Hepatocyte (in vitro differentiated cells): ENCODE measurements at regions not wholly inside any gene's neighbourhood (a gene's known extent, or its start where the extent isn't known, plus 50 kb on each side); places are given as distances from the start of the nearest gene placed in this dataset.
A peak's percentile ranks its signal among the peaks of the same experiment; 100 is the strongest.

Experiments used
- DNase-seq: peaks from one replicate; pipeline ENCODE4 v3.0.0-alpha.2; 2016; ENCODE audit warnings: low spot score
- H2AFZ ChIP-seq: fragments of 200-600 bp; sonication (generic); 2 replicates; pipeline ENCODE4 v1.6.0; 2016; ENCODE audit warnings: antibody characterized with exemption, mild to moderate bottlenecking
- H3K27ac ChIP-seq: fragments of 200-600 bp; sonication (generic); 2 replicates; pipeline ENCODE4 v1.5.1; 2016; ENCODE audit warnings: mild to moderate bottlenecking
- H3K27me3 ChIP-seq: fragments of 200-600 bp; sonication (generic); 2 replicates; pipeline ENCODE4 v1.6.1; 2016
- H3K36me3 ChIP-seq: fragments of 200-600 bp; sonication (generic); replicated peaks from 2 replicates; pipeline ENCODE4 v1.5.1; 2016; ENCODE audit warnings: low read depth; ENCODE audit not compliant: insufficient read depth
- H3K4me1 ChIP-seq: fragments of 200-600 bp; sonication (generic); 2 replicates; pipeline ENCODE4 v1.5.1; 2016; ENCODE audit warnings: mild to moderate bottlenecking, moderate library complexity; ENCODE audit not compliant: insufficient read depth
- H3K4me2 ChIP-seq: fragments of 200-600 bp; sonication (generic); 2 replicates; pipeline ENCODE4 v1.6.0; 2016
- H3K4me3 ChIP-seq: fragments of 200-600 bp; sonication (generic); 2 replicates; pipeline ENCODE4 v1.5.1; 2016; ENCODE audit warnings: mild to moderate bottlenecking
- H3K79me2 ChIP-seq: fragments of 200-600 bp; sonication (generic); 2 replicates; pipeline ENCODE4 v1.6.0; 2017; ENCODE audit warnings: mild to moderate bottlenecking
- H3K9me2 ChIP-seq: fragments of 200-600 bp; sonication (generic); replicated peaks from 2 replicates; pipeline ENCODE4 v1.6.0; 2017; ENCODE audit warnings: mild to moderate bottlenecking; ENCODE audit not compliant: insufficient read depth
- H3K9me3 ChIP-seq: fragments of 200-600 bp; sonication (generic); 2 replicates; pipeline ENCODE4 v1.5.1; 2016; ENCODE audit warnings: low read depth, mild to moderate bottlenecking
- H4K20me1 ChIP-seq: fragments of 200-600 bp; sonication (generic); 2 replicates; pipeline ENCODE4 v1.6.0; 2016; ENCODE audit warnings: mild to moderate bottlenecking; ENCODE audit not compliant: insufficient read depth, poor library complexity, severe bottlenecking
- EZH2 ChIP-seq: fragments of 200-600 bp; sonication (generic); IDR thresholded peaks from 2 replicates; pipeline ENCODE4 v1.6.1; 2016; ENCODE audit warnings: antibody characterized with exemption, mild to moderate bottlenecking, borderline replicate concordance
- EZH2phosphoT487 ChIP-seq: fragments of 200-600 bp; sonication (generic); IDR thresholded peaks from one replicate; pipeline ENCODE4 v1.6.1; 2018; ENCODE audit warnings: antibody characterized with exemption, mild to moderate bottlenecking, low read depth, moderate library complexity; ENCODE audit not compliant: unreplicated experiment, severe bottlenecking
- WGBS: methylation state at CpG from one replicate; pipeline ENCODE4 v1.1.6; 2016; ENCODE audit warnings: low lambda C conversion rate; ENCODE audit errors: missing lambda C conversion rate; 5-methylcytosine and 5-hydroxymethylcytosine counted together
- TF ChIP-seq, protein P1 (sequence below): fragments of 200-600 bp; sonication (generic); IDR thresholded peaks from 2 replicates; pipeline ENCODE4 v1.5.1; 2016; ENCODE audit warnings: antibody characterized with exemption, mild to moderate bottlenecking; ENCODE audit not compliant: poor library complexity

DNA sequence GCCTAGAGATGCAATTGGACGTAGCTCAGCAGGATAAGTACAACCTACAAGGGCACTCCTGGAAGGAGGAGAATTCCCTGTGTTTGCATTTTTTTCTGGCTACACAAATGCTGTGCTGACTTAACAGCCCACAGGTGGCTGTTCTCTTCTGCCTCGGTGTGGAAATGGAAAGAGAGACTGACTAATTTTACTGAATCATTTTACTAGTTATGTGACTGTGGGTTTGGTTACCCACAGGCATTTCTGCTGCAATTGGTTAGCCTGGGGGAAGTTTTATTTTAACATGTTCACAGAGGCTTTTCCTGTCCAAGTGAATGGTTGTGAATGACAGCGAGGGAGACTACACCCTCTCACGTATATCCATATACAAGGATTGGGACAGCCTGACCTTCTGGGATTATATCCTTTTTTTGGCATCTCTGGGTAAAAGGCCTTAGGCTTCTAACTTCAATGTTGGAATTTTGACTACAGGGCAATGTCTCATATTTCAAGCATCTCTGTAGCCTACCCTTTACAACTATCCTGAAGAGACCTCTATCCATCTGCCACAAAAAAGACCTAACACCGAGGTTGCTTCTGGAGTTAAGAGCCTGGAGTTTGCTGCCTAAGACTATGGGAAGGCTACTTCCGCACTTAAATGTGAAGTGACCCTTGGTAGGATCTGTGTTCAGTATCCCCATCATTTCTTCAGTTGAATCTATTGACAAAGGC is 67.2 kb upstream of the TP63 start:
- WGBS = 67% methylated on average over 6 of the region's 6 CpGs
- Histone ChIP-seq H4K20me1 (no peaks in the 10 kb centered on the region), H3K27me3 (no peaks in the 10 kb centered on the region), H3K9me2 (no peaks in the 10 kb centered on the region), H3K4me2 (no peak overlapping the region), H3K79me2 (no peaks in the 10 kb centered on the region), H3K27ac (no peak overlapping the region), H3K4me3 (no peak overlapping the region), H3K4me1 (no peaks in the 10 kb centered on the region), H3K36me3 (no peaks in the 10 kb centered on the region), H3K9me3 (no peaks in the 10 kb centered on the region), H2AFZ (no peak overlapping the region)
- DNase-seq = peak; percentile 29
- TF ChIP-seq EZH2 (no peak), EZH2phosphoT487 (no peak)
- TF ChIP-seq, protein P1, sequence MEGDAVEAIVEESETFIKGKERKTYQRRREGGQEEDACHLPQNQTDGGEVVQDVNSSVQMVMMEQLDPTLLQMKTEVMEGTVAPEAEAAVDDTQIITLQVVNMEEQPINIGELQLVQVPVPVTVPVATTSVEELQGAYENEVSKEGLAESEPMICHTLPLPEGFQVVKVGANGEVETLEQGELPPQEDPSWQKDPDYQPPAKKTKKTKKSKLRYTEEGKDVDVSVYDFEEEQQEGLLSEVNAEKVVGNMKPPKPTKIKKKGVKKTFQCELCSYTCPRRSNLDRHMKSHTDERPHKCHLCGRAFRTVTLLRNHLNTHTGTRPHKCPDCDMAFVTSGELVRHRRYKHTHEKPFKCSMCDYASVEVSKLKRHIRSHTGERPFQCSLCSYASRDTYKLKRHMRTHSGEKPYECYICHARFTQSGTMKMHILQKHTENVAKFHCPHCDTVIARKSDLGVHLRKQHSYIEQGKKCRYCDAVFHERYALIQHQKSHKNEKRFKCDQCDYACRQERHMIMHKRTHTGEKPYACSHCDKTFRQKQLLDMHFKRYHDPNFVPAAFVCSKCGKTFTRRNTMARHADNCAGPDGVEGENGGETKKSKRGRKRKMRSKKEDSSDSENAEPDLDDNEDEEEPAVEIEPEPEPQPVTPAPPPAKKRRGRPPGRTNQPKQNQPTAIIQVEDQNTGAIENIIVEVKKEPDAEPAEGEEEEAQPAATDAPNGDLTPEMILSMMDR = no peak

DNA sequence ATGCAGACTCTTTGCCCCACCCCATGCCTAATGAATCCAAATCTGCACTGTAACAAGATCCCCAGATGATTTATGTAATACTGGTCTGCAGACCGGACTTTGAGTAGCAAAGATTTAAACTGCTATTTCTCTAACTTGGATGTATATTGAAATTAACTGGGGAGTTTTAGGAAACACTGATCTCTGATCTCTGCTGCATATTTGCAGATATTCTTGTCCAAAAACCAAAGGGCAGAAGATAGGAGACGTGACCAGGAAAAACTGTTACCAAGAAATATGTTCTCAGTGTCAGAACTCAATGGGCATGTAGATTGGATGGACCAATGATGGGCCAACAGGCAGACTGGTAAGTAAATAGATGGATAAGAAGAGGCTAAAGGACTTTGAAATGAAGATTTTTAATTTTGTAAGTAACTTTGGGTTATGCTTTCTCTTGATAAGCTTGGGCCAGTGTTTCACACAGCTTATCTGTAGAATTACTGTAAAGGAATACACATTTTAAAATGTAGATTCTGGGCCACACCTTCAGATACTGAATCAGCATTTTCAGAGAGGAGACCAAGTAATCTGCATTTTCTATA is 64.5 kb upstream of the TP63 start:
- Histone ChIP-seq H3K9me3 (no peaks in the 10 kb centered on the region), H3K9me2 (no peaks in the 10 kb centered on the region), H3K27me3 (no peaks in the 10 kb centered on the region), H3K36me3 (no peaks in the 10 kb centered on the region), H3K79me2 (no peaks in the 10 kb centered on the region), H3K4me2 (no peak overlapping the region), H2AFZ (no peak overlapping the region), H3K27ac (no peak overlapping the region), H4K20me1 (no peaks in the 10 kb centered on the region), H3K4me1 (no peaks in the 10 kb centered on the region), H3K4me3 (no peak overlapping the region)
- DNase-seq = no peak
- WGBS = 57% methylated on average over 2 of the region's 2 CpGs
- TF ChIP-seq EZH2 (no peak), EZH2phosphoT487 (no peak)
- TF ChIP-seq, protein P1 = no peak

DNA sequence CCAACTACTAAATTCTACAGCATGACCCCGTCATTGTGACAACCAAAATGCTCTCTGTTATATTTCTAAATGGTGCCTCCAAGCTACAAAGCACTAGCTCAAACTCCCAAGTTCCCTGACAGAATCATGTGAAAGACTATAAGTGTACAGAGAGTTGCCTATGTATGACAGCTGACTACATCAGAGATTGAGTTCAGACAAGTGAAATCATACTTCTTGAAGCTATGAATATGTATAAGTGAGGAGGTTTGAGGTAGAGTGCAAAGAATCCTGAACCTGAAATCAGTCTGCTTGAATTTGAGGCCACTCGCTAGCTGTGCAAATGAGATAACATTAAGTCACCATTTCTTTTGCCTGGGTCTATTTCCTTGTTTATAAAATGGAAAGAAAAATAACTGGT is 63.9 kb upstream of the TP63 start:
- Histone ChIP-seq H3K9me3 (no peaks in the 10 kb centered on the region), H3K4me2 (no peak overlapping the region), H3K9me2 (no peaks in the 10 kb centered on the region), H3K27me3 (no peaks in the 10 kb centered on the region), H4K20me1 (no peaks in the 10 kb centered on the region), H3K27ac (no peak overlapping the region), H3K36me3 (no peaks in the 10 kb centered on the region), H3K79me2 (no peaks in the 10 kb centered on the region), H2AFZ (no peak overlapping the region), H3K4me3 (no peak overlapping the region), H3K4me1 (no peaks in the 10 kb centered on the region)
- no peak for DNase-seq
- 87% methylated on average over 2 of the region's 2 CpGs for WGBS
- TF ChIP-seq, protein P1 = no peak
- TF ChIP-seq EZH2phosphoT487 (no peak), EZH2 (no peak)
